Renal cortex interstitium (tissue), 11 donors: ENCODE measurements at regions not wholly inside any gene's neighbourhood (a gene's known extent, or its start where the extent isn't known, plus 50 kb on each side); places are given as distances from the start of the nearest gene placed in this dataset.
"Not testable (repeated sequence)": the region's sequence is repeated elsewhere in the genome, so short reads cannot be mapped to it uniquely, and the experiment has no call there.

Experiments
- DNase-seq, 11 donors: peaks; one replicate each; pipeline ENCODE4 v3.0.0-alpha.2; 2013; ENCODE audit warnings: low read depth in 9 of 11, low spot score in 4 of 11; ENCODE audit errors: extremely low read depth in 1 of 11

GRCh38 chr4:165548702-165549101, 169.9 kb downstream of the CPE start:
- DNase-seq, result no peak

GRCh38 chr4:165553221-165553810, 174.5 kb downstream of the CPE start:
- no peak for DNase-seq

DNA sequence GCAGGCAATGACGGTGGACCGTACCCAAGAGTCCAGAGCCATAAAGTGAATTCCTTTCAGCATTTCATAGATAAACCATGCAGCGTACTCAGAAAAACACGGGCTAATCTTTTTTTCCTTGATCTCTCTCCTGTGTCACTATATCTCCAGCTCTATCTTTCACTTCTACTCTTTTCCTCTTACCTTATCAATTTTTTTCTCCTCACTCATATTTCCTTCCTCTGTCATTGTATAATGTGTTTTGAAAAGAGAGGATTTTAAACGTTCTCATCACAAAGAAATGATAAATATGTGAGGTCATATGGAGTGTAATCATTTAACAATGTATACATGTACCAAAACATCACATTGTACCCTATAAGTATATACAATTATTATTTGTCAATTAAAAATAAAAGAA, 176.5 kb downstream of the CPE start:
- DNase-seq, result no peak

DNA sequence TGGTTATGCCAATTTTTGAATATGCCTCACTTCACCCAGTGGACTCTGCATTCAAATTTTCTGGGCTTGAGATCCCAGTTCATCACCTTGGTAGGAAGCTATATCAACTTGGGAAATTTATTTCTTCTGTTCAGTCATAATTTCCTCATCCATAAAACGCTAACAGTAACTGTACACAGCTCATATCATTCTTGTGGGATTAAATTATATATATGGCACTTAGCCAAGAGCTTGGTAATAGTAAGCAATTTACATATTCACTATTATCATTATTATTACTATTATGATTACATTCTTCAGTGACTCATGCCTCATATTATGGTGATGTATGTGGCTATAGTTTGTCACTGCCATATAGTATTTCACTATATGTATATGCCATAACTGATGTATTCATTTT, 177.6 kb downstream of the CPE start:
- DNase-seq, result no peak

DNA sequence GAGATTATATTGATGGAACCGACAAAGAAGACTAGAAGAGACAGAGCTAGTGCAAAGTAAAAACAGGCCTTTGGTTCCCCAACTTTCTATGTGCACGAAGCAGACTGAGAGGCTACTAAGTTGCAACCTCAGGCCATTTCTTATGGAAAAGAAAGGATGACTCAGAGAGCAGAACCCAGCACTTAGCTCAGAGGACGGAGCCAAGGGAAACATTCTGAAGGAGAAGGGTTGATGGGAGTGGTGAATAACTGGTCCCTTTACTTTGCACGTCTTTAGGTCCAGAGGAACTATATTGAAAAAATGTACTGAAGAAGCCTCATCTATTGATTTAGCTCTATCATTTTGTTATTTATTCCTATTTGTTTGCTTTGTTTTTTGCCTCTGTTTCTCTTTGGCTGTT, 182.1 kb downstream of the CPE start:
- DNase-seq, result no peak

DNA sequence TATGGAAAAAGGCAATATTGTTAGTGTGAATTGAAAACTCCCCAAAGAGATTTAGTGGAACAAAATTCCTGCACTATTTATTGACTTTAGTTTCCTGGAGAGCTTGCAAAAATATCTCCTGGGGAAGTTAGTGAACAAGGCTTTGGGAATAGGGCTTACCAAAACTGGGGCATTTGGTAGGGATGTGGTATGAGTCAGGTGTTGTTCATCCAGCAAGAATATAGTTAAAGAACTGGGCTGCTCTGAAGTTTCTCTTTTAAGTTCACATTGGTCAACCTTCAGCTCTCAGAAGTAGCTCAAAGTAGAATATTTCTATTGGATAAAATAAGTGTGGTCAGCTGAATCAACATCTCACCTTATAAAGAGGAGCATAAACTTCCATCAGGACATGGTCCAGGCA, 185.0 kb downstream of the CPE start:
- DNase-seq, result no peak

DNA sequence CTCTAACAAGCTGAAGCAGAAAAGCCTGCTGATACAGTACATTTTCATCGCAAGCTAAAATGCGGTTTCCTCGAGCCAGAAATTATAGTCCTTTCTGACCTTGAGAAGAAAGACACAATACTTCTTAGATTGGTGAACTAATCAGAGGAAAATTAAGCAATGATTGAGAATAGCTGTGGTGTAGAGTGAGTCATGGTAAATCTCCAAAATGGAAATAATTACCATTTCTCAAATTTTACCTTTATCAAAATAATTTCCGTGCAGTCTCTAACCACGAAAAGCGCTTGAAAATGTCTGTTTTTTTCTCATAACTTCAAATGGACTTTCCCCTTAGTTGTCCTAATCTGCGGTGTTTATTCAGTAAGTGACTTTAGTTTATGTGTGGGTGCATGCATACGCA, 190.2 kb downstream of the CPE start:
- no peak for DNase-seq

GRCh38 chr4:165571476-165571875, 192.7 kb downstream of the CPE start:
- not testable (repeated sequence) for DNase-seq

DNA sequence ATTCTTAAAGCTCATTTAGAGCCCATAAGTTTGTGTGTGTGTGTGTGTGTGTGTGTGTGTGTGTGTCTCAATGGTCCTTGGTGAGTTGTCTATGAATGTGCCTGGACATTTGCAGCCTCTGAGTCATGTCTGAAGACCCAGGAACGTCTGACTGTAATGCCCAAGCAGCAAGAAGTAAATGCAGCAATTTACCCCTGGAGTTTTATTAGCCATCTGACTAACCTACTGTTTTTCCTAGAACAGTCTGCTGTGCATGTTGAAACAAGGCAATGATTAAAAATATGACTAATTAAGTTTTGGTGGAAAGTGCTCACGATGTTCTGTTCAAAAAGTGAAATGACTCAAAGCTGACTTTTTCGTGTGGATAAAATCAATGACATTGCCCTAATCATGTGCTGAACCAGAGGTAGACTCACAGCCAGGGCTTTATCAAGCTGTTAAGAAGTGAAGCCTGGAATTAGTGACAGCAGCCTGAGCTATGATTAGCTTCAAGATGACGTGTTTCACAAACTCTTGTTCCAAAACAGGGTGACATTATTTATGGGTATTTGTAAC, 201.6 kb downstream of the CPE start:
- no peak for DNase-seq

DNA sequence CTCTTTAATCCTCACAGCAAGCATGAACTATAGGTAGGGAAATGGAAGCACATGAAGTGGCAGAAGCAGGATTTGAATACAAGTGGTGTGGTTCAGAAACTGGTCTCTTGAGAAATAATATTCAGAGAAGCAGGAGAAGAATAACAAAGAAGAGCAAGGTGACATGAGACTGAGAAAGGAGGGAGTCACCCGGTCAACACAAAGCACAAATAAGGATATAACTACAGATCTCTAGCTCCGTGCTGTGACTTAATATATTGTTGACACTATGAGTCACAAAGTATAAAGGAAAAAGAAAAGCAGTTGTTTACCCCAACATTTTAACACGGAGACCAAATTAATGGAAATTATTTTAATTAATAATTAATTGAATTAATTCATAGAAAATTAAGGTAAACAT, 204.5 kb downstream of the CPE start:
- DNase-seq, result no peak

DNA sequence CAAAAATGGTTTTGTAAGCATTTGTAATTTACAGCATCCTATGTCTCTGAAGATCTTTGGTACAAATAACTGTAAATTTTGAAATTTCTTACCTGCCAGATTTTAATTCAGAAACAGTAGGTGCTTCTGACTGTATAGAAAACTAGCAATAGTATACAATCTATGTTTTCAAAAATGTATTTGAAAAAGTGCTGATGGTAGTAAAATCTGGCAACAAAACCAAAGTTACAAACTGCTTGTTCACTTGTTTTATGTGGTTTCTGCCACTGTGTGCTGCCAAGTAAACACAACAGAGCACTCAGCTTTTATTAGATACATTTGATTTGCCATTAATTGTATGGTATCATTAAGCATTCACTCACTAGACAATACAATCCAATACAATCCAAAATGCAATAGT, 206.1 kb downstream of the CPE start:
- DNase-seq, result no peak

GRCh38 chr4:165588534-165589315, 209.9 kb downstream of the CPE start:
- DNase-seq, result no peak

DNA sequence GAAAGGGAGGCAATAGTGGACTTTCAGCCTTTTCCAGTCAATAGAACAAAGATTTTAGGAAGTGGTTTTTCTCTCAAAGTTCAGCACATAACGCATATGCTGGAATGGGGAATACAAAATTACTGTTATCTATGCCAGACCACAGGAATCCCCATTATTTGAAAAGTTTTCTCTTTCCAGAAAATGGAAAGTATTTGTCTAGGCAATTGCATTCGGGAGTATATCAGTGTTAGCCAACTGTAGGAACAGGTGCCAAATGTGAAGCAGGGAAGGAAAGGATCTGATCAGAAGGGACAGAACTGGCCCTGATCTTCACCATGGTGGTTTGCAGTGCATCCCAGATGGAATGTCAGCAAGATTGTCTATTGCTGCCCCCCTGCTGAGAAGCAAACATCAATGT, 213.6 kb downstream of the CPE start:
- DNase-seq, result no peak

DNA sequence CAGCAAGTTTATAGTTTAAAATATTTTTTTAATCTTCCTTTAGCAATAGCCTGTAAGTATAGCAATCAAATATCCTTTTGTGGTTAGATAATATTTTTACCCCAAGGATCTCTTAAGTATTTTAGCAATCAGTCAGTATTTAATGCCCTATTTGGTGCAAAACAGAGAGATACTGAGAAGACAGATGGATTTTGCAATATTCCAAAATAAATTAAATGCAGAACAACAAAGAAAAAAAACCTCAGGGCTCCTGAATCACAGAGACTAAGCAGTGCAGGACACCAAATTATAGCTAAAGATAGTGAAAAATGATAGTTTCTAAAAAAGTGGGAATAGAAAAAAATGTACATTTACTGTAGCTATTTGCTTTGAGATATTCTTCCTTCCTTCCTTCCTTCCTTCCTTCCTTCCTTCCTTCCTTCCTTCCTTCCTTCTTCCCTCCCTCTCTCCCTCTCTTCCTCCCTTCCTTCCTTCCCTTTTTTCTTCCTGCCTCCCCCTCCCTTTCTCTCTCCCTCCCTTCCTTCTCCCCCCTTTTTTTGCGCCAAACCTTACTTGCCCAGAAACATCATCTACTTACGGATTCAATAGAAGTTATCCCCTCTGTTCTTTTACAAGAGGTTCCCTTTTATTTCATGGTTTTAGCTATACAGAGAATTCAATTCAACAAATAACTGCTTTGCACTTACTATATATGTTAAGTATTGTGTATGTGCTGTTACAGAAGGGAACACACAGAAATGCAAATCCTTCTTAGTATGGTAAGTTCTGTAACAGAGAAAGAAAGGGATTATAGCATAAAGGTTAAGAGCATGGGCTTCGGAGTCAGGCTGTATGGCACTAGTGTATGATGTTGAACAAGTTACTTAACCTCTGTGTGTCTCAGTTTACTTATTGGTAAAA, 219.0 kb downstream of the CPE start:
- DNase-seq, result no peak

DNA sequence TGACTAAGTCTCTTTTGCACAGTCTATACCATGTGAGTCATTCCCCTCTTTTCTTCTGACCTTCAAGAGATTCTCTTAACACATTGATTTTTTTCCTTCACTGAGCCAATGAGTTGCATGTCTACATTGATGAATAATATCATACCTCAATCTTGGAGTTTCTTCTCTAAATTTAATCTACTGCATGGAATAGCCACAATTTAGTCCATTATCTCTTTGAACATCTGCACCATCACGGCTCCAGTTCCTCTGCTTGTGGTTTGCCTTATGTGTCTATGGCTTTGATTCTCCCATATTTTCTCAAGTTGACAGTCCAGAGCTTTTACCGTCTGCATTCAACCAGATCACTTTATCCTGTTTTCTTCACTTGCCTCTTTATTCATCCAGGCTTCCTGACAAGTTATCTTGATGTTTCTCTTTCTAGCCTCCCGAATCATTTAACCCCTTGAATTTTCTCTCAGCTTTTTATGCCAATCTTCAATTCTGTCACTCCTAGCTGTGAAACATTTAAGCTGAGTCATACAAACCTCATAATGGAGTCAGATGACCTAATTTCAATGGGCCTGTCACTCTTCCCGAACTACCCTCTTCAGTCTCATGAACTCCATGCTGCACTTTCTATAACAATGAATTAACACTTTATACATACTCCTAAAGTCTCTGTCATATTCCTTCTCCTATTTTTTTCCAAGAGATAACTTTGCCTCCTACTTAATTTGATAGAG, 222.3 kb downstream of the CPE start:
- no peak for DNase-seq

DNA sequence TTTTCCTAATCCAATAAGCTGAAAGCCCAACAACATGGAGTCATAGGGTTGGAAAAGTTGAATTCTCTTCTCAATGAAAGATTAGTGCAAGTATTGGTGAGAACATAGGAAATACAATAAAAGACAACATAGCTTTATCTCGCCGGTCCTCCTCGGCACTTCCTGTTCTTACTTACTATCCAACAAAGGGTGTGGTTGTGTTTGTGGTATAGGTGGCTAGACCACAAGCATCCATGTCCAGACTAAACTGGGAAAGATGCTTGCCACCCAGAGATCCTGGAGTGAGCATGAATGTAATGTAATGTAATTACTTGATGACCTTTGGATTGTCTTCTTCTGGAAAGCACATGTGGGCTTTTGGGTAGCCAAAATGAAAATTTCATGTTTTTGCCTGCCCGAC, 223.8 kb downstream of the CPE start:
- no peak for DNase-seq

GRCh38 chr4:165604181-165604580, 225.4 kb downstream of the CPE start:
- no peak for DNase-seq

GRCh38 chr4:165605811-165606210, 227.0 kb downstream of the CPE start:
- DNase-seq, result no peak
